A673 (cell line): ENCODE measurements at regions not wholly inside any gene's neighbourhood (a gene's known extent, or its start where the extent isn't known, plus 50 kb on each side); places are given as distances from the start of the nearest gene placed in this dataset.
A peak's percentile ranks its signal among the peaks of the same experiment; 100 is the strongest.

ENCODE experiments used
- BruUV-seq: library from RNA; stranded (reverse); fragments of 400-500 nt; replicated peaks from 2 replicates; lab custom pipeline; 2021; lab: Mats Ljungman, UMichigan
- CTCF ChIA-PET: fragments of 300-600 bp; sonication (Branson Sonifier 250); formaldehyde crosslinking; loops from one replicate; lab custom pipeline; 2022; ENCODE audit warnings: antibody characterized with exemption; lab: Charles Lee
- POLR2A ChIA-PET: fragments of 300-600 bp; sonication (Branson Sonifier 250); formaldehyde crosslinking; loops from one replicate; lab custom pipeline; 2022; ENCODE audit warnings: antibody characterized with exemption; ENCODE audit not compliant: low non-redundant PET; lab: Charles Lee
- DNase-seq: peaks from one replicate; pipeline ENCODE4 v3.0.0-alpha.2; 2015; ENCODE audit warnings: low spot score
- H3K27ac ChIP-seq: fragments of 200-600 bp; sonication (generic); 2 replicates; pipeline ENCODE4 v1.5.1; 2016; ENCODE audit warnings: mixed run types, low read depth, mild to moderate bottlenecking, mixed read lengths, antibody characterized with exemption, low read length; ENCODE audit not compliant: poor library complexity, severe bottlenecking
- H3K27me3 ChIP-seq: fragments of 200-600 bp; sonication (generic); replicated peaks from 2 replicates; pipeline ENCODE4 v1.6.1; 2017; ENCODE audit warnings: mixed run types, low read depth, mild to moderate bottlenecking, mixed read lengths, antibody characterized with exemption, low read length; ENCODE audit not compliant: insufficient read depth, poor library complexity
- H3K36me3 ChIP-seq: fragments of 200-600 bp; sonication (generic); 2 replicates; pipeline ENCODE4 v1.6.1; 2016; ENCODE audit warnings: mixed run types, mild to moderate bottlenecking, mixed read lengths, antibody characterized with exemption, low read length; ENCODE audit not compliant: insufficient read depth, poor library complexity, severe bottlenecking
- H3K4me1 ChIP-seq: fragments of 200-600 bp; sonication (generic); 2 replicates; pipeline ENCODE4 v1.6.1; 2017; ENCODE audit warnings: mixed run types, mild to moderate bottlenecking, mixed read lengths, antibody characterized with exemption, low read length; ENCODE audit not compliant: insufficient read depth, poor library complexity, severe bottlenecking
- H3K4me3 ChIP-seq: fragments of 200-600 bp; sonication (generic); 2 replicates; pipeline ENCODE4 v1.5.1; 2016; ENCODE audit warnings: low read depth, mixed run types, mild to moderate bottlenecking, mixed read lengths, low read length; ENCODE audit not compliant: poor library complexity, severe bottlenecking
- H3K9me3 ChIP-seq: fragments of 200-600 bp; sonication (generic); 2 replicates; pipeline ENCODE4 v1.6.1; 2016; ENCODE audit warnings: mixed run types, low read depth, mild to moderate bottlenecking, mixed read lengths, antibody characterized with exemption, low read length; ENCODE audit not compliant: poor library complexity, severe bottlenecking
- EZH2 ChIP-seq: fragments of 200-600 bp; sonication (generic); IDR thresholded peaks from 2 replicates; pipeline ENCODE4 v1.6.1; 2017; ENCODE audit warnings: borderline replicate concordance, low read depth, mild to moderate bottlenecking, mixed read lengths, antibody characterized with exemption, low read length; ENCODE audit not compliant: poor library complexity, severe bottlenecking
- intact Hi-C: fragments of 100-400 bp; cut with micrococcal nuclease; formaldehyde crosslinking; loops from one replicate; pipeline ENCODE4 v1.10.0; 2022; ENCODE audit not compliant: unreplicated experiment
- TF ChIP-seq, protein P1 (sequence below): fragments of 300-800, 200-600 bp; sonication (generic); conservative IDR thresholded peaks from 2 replicates; pipeline ENCODE4 v1.5.1; 2017; ENCODE audit warnings: low read depth, mild to moderate bottlenecking, antibody characterized with exemption, low read length, moderate library complexity, mixed read lengths

DNA sequence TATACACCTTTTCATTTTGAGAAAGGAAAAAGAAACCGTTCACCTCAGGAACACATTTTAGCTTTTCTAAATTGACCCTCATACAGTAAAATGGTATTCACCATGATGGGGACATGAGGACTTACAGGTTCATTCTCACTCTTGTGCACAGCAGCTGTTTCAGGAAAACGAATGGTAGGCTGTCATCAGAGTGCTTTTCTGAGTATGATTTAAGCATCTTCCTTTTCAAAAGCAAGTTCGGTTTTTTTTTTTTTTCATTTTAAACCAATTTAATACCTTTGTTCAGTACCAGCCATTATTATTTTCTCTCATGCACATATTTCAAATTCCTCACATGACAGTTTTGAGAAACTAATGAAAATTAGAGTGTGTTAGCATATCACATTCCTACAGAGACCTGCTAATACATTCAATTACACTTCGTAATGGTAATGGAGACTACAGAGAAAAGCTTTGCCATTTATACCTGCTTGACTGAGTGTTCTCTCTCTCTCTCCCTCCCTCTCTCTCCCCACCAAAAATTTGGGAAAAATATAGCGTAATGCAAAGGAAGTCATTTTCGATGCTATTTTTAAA is 129.2 kb downstream of the SAMD5 start:
- TF ChIP-seq EZH2, result no peak
- TF ChIP-seq, protein P1, sequence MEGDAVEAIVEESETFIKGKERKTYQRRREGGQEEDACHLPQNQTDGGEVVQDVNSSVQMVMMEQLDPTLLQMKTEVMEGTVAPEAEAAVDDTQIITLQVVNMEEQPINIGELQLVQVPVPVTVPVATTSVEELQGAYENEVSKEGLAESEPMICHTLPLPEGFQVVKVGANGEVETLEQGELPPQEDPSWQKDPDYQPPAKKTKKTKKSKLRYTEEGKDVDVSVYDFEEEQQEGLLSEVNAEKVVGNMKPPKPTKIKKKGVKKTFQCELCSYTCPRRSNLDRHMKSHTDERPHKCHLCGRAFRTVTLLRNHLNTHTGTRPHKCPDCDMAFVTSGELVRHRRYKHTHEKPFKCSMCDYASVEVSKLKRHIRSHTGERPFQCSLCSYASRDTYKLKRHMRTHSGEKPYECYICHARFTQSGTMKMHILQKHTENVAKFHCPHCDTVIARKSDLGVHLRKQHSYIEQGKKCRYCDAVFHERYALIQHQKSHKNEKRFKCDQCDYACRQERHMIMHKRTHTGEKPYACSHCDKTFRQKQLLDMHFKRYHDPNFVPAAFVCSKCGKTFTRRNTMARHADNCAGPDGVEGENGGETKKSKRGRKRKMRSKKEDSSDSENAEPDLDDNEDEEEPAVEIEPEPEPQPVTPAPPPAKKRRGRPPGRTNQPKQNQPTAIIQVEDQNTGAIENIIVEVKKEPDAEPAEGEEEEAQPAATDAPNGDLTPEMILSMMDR, result no peak

DNA sequence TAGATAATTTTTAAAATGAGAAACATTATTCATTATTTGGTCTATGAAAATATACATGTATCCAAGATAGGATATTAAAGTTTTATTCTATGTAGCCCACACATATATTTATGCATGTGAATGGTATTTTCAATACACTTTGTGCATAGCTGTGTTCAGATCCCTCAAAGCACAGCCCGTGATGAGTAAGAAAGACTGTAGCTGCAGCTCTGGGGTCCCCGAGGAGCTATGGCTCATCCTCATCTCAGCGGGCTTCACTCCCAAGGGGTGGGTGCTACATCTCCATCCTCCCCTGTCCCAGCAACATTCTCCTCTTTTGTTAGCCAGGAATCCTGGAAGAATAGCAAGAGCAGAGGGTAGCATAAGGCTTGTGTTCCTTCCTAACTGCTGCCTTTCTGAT is 130.8 kb downstream of the SAMD5 start:
- no TSS peak for BruUV-seq
- peak; percentile 36 for DNase-seq
- Histone ChIP-seq H3K27ac (no peak overlapping the region), H3K9me3 (peaks cover 5% of the 10 kb centered on the region), H3K27me3 (no peaks in the 10 kb centered on the region), H3K4me1 (peaks cover 45% of the 10 kb centered on the region), H3K36me3 (no peaks in the 10 kb centered on the region), H3K4me3 (no peak overlapping the region)
- ChIA-PET POLR2A (no interaction called here), CTCF (no interaction called here)
- no peak for TF ChIP-seq EZH2
- TF ChIP-seq, protein P1, result no peak
- intact Hi-C loops, result no loop called here

More for the DNA sequence above, 129.2 kb downstream of the SAMD5 start:
- Histone ChIP-seq H3K9me3 (peaks cover 6% of the 10 kb centered on the region), H3K27me3 (no peaks in the 10 kb centered on the region), H3K4me1 (peaks cover 32% of the 10 kb centered on the region), H3K36me3 (no peaks in the 10 kb centered on the region), H3K27ac (no peak overlapping the region), H3K4me3 (no peak overlapping the region)
- no TSS peak for BruUV-seq
- intact Hi-C loops, result no loop called here
- POLR2A ChIA-PET, result no interaction called here
- no peak for DNase-seq
- CTCF ChIA-PET, result no interaction called here

DNA sequence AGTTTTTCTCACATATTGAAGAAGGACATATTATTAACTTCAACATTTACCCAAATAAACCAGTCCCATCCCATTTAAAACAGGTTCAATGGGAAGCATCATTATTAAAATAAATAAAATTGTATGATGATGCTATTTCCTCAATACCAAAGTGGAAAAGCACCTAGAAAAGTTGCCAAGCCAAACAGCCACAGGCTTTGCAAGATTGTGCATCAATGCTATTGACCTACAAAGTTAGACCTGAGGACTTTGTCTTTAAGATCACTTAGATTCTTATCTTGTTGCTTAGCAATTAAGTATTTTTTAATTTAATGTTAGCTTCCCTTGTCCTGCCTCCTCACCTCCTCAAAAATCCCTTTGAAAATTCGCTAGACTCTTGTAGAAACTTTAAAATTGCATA is 132.1 kb downstream of the SAMD5 start:
- Histone ChIP-seq H3K27ac (no peak overlapping the region), H3K4me1 (peaks cover 50% of the 10 kb centered on the region), H3K36me3 (no peaks in the 10 kb centered on the region), H3K9me3 (no peaks in the 10 kb centered on the region), H3K4me3 (no peak overlapping the region), H3K27me3 (no peaks in the 10 kb centered on the region)
- intact Hi-C loops, result no loop called here
- ChIA-PET POLR2A (no interaction called here), CTCF (no interaction called here)
- no TSS peak for BruUV-seq
- no peak for TF ChIP-seq EZH2
- TF ChIP-seq, protein P1, result no peak
- DNase-seq, result no peak
